ENCODE measurements at regions not wholly inside any gene's neighbourhood (a gene's known extent, or its start where the extent isn't known, plus 50 kb on each side); places are given as distances from the start of the nearest gene placed in this dataset.

DNA sequence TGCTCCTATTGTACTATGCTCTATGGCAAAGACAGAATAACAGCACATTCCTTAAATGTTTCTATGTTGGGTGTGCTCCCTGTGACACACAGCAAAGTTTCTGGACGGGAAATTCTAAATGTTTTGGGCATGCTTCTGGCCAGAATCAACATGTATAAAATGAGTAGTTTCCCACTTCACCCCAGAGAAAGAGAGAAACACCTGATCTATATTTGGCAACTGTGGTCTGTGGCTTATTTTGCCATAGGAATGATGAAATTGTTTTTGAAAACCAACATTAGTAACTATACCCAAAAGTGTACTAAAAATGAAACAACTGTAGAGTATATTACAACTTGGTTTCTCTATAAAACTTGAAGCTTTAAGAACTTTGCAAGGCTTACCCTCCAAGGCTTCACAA lies 89.1 kb downstream of the RAD51AP2 start:
- Histone ChIP-seq H3K27ac (ENCODE audit: low read depth) (no peak overlapping the region), H2AFZ (no peak overlapping the region), H3K4me2 (no peak overlapping the region), H3K4me3 (no peak overlapping the region), H3K79me2 (replicated peaks; ENCODE audit: insufficient read depth) (no peaks in the 10 kb centered on the region), H3K36me3 (ENCODE audit: insufficient read depth) (no peaks in the 10 kb centered on the region), H3F3A (replicated peaks; ENCODE audit: low read depth) (no peaks in the 10 kb centered on the region), H3K4me1 (ENCODE audit: insufficient read depth) (no peaks in the 10 kb centered on the region), H3K27me3 (ENCODE audit: insufficient read depth) (no peaks in the 10 kb centered on the region), H4K20me1 (replicated peaks; ENCODE audit: insufficient read depth) (no peaks in the 10 kb centered on the region), H3K9me2 (ENCODE audit: insufficient read depth) (no peaks in the 10 kb centered on the region)
- H3K4me3 Mint-ChIP-seq, result no peak overlapping the region
- H3K36me3 Mint-ChIP-seq (ENCODE audit: low read depth), result no peaks in the 10 kb centered on the region
- peaks cover 2% of the 10 kb centered on the region for H3K27me3 Mint-ChIP-seq (ENCODE audit: insufficient read depth, low read depth, poor library complexity)
- ATAC-seq (no peak), DNase-seq (ENCODE audit: low spot score) (no peak)
- TF ChIP-seq CREB1 (CRISPR knock-in tag; IDR thresholded peaks at IDR 0.05; ENCODE audit: low read depth) (no peak), POLR2AphosphoS5 (IDR thresholded peaks at IDR 0.05; ENCODE audit: low read depth) (no peak), EZH2phosphoT487 (IDR thresholded peaks at IDR 0.05; ENCODE audit: unreplicated experiment) (no peak), ZNF331 (CRISPR knock-in tag; IDR thresholded peaks at IDR 0.05; ENCODE audit: low read depth) (no peak), JUNB (IDR thresholded peaks at IDR 0.05; ENCODE audit: unreplicated experiment) (no peak), NANOG (IDR thresholded peaks at IDR 0.05; ENCODE audit: borderline replicate concordance) (no peak), EZH2 (IDR thresholded peaks at IDR 0.05; ENCODE audit: low read depth, unreplicated experiment) (no peak)
- TF ChIP-seq, protein P1, sequence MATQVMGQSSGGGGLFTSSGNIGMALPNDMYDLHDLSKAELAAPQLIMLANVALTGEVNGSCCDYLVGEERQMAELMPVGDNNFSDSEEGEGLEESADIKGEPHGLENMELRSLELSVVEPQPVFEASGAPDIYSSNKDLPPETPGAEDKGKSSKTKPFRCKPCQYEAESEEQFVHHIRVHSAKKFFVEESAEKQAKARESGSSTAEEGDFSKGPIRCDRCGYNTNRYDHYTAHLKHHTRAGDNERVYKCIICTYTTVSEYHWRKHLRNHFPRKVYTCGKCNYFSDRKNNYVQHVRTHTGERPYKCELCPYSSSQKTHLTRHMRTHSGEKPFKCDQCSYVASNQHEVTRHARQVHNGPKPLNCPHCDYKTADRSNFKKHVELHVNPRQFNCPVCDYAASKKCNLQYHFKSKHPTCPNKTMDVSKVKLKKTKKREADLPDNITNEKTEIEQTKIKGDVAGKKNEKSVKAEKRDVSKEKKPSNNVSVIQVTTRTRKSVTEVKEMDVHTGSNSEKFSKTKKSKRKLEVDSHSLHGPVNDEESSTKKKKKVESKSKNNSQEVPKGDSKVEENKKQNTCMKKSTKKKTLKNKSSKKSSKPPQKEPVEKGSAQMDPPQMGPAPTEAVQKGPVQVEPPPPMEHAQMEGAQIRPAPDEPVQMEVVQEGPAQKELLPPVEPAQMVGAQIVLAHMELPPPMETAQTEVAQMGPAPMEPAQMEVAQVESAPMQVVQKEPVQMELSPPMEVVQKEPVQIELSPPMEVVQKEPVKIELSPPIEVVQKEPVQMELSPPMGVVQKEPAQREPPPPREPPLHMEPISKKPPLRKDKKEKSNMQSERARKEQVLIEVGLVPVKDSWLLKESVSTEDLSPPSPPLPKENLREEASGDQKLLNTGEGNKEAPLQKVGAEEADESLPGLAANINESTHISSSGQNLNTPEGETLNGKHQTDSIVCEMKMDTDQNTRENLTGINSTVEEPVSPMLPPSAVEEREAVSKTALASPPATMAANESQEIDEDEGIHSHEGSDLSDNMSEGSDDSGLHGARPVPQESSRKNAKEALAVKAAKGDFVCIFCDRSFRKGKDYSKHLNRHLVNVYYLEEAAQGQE (IDR thresholded peaks at IDR 0.05; ENCODE audit: unreplicated experiment), result no peak
- TF ChIP-seq, protein P2, sequence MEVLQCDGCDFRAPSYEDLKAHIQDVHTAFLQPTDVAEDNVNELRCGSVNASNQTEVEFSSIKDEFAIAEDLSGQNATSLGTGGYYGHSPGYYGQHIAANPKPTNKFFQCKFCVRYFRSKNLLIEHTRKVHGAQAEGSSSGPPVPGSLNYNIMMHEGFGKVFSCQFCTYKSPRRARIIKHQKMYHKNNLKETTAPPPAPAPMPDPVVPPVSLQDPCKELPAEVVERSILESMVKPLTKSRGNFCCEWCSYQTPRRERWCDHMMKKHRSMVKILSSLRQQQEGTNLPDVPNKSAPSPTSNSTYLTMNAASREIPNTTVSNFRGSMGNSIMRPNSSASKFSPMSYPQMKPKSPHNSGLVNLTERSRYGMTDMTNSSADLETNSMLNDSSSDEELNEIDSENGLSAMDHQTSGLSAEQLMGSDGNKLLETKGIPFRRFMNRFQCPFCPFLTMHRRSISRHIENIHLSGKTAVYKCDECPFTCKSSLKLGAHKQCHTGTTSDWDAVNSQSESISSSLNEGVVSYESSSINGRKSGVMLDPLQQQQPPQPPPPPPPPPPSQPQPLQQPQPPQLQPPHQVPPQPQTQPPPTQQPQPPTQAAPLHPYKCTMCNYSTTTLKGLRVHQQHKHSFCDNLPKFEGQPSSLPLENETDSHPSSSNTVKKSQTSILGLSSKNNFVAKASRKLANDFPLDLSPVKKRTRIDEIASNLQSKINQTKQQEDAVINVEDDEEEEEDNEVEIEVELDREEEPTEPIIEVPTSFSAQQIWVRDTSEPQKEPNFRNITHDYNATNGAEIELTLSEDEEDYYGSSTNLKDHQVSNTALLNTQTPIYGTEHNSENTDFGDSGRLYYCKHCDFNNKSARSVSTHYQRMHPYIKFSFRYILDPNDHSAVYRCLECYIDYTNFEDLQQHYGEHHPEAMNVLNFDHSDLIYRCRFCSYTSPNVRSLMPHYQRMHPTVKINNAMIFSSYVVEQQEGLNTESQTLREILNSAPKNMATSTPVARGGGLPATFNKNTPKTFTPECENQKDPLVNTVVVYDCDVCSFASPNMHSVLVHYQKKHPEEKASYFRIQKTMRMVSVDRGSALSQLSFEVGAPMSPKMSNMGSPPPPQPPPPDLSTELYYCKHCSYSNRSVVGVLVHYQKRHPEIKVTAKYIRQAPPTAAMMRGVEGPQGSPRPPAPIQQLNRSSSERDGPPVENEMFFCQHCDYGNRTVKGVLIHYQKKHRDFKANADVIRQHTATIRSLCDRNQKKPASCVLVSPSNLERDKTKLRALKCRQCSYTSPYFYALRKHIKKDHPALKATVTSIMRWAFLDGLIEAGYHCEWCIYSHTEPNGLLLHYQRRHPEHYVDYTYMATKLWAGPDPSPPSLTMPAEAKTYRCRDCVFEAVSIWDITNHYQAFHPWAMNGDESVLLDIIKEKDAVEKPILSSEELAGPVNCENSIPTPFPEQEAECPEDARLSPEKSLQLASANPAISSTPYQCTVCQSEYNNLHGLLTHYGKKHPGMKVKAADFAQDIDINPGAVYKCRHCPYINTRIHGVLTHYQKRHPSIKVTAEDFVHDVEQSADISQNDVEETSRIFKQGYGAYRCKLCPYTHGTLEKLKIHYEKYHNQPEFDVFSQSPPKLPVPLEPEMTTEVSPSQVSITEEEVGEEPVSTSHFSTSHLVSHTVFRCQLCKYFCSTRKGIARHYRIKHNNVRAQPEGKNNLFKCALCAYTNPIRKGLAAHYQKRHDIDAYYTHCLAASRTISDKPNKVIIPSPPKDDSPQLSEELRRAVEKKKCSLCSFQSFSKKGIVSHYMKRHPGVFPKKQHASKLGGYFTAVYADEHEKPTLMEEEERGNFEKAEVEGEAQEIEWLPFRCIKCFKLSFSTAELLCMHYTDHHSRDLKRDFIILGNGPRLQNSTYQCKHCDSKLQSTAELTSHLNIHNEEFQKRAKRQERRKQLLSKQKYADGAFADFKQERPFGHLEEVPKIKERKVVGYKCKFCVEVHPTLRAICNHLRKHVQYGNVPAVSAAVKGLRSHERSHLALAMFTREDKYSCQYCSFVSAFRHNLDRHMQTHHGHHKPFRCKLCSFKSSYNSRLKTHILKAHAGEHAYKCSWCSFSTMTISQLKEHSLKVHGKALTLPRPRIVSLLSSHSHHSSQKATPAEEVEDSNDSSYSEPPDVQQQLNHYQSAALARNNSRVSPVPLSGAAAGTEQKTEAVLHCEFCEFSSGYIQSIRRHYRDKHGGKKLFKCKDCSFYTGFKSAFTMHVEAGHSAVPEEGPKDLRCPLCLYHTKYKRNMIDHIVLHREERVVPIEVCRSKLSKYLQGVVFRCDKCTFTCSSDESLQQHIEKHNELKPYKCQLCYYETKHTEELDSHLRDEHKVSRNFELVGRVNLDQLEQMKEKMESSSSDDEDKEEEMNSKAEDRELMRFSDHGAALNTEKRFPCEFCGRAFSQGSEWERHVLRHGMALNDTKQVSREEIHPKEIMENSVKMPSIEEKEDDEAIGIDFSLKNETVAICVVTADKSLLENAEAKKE (CRISPR knock-in tag; IDR thresholded peaks at IDR 0.05), result no peak
- TF ChIP-seq, protein P3, sequence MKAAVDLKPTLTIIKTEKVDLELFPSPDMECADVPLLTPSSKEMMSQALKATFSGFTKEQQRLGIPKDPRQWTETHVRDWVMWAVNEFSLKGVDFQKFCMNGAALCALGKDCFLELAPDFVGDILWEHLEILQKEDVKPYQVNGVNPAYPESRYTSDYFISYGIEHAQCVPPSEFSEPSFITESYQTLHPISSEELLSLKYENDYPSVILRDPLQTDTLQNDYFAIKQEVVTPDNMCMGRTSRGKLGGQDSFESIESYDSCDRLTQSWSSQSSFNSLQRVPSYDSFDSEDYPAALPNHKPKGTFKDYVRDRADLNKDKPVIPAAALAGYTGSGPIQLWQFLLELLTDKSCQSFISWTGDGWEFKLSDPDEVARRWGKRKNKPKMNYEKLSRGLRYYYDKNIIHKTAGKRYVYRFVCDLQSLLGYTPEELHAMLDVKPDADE (IDR thresholded peaks at IDR 0.05), result no peak
- H3K9me3 Mint-ChIP-seq, result no peaks in the 10 kb centered on the region
- no peak overlapping the region for H3K27ac Mint-ChIP-seq
- H3K4me1 Mint-ChIP-seq, result peaks cover 3% of the 10 kb centered on the region; the same call in 2 of the 3 replicates

All from GM23338 (cell line).